LNCaP clone FGC (cell line): ENCODE measurements at regions not wholly inside any gene's neighbourhood (a gene's known extent, or its start where the extent isn't known, plus 50 kb on each side); places are given as distances from the start of the nearest gene placed in this dataset.

Experiments used
- DNase-seq: peaks from one replicate; pipeline ENCODE4 v3.0.0-alpha.2; 2011; ENCODE audit warnings: low read depth
- H3K4me3 ChIP-seq: 2 replicates; pipeline ENCODE4 v1.5.1; 2011; ENCODE audit warnings: mild to moderate bottlenecking, low read depth, low read length, control low read depth
- CTCF ChIP-seq: IDR thresholded peaks from 2 replicates; pipeline ENCODE4 v1.5.1; 2012; ENCODE audit warnings: mild to moderate bottlenecking; ENCODE audit not compliant: control insufficient read depth, insufficient read depth; ENCODE audit errors: extremely low read depth

- no peak overlapping the region for H3K4me3 ChIP-seq
- TF ChIP-seq CTCF = no peak
- no peak for DNase-seq
Observed at GRCh38 chr2:228447266-228447915, 265.9 kb upstream of the SPHKAP start.

- no peak for TF ChIP-seq CTCF
- H3K4me3 ChIP-seq = no peak overlapping the region
- DNase-seq = no peak
Observed at GRCh38 chr2:228446734-228447133, 265.2 kb upstream of the SPHKAP start.

GRCh38 chr2:228444161-228444560, 262.7 kb upstream of the SPHKAP start:
- no peak for TF ChIP-seq CTCF
- no peak for DNase-seq
- no peak overlapping the region for H3K4me3 ChIP-seq

- no peak for DNase-seq
- H3K4me3 ChIP-seq = no peak overlapping the region
- TF ChIP-seq CTCF = no peak
Observed at GRCh38 chr2:228433721-228434120, 252.2 kb upstream of the SPHKAP start.

GRCh38 chr2:228432116-228432515, 250.6 kb upstream of the SPHKAP start:
- H3K4me3 ChIP-seq = no peak overlapping the region
- no peak for TF ChIP-seq CTCF
- no peak for DNase-seq

GRCh38 chr2:228430986-228431385, 249.5 kb upstream of the SPHKAP start:
- DNase-seq = no peak
- no peak for TF ChIP-seq CTCF
- no peak overlapping the region for H3K4me3 ChIP-seq
